OCI-LY3 (cell line): ENCODE measurements at regions not wholly inside any gene's neighbourhood (a gene's known extent, or its start where the extent isn't known, plus 50 kb on each side); places are given as distances from the start of the nearest gene placed in this dataset.

Experiments
- CTCF ChIP-seq: fragments of 200-600, 300-600 bp; sonication (generic); IDR thresholded peaks from 2 replicates; pipeline ENCODE4 v1.5.1; 2014; ENCODE audit warnings: antibody characterized with exemption, low read length, low read depth
- EZH2phosphoT487 ChIP-seq: fragments of 200-600 bp; shearing (Covaris generic); IDR thresholded peaks from 2 replicates; pipeline ENCODE4 v1.6.1; 2018; ENCODE audit warnings: antibody characterized with exemption, mixed run types, low read depth

GRCh38 chr22:34000879-34001526 is 80.7 kb upstream of the LARGE1 start:
- no peak for TF ChIP-seq CTCF
- no peak for TF ChIP-seq EZH2phosphoT487
